ENCODE measurements at regions not wholly inside any gene's neighbourhood (a gene's known extent, or its start where the extent isn't known, plus 50 kb on each side); places are given as distances from the start of the nearest gene placed in this dataset.

- CTCF ChIA-PET (ENCODE audit: partially characterized antibody) = interaction anchor here (0.7 to 1.6 kb wide), 4 partner anchors 10 to 107 kb away, joined by 3 read pairs; no protein-coding TSS in a partner anchor
- Histone ChIP-seq H3K56ac (replicated peaks; ENCODE audit: insufficient read length, low read depth, low read length) (no peak overlapping the region), H3K4me2 (ENCODE audit: insufficient read depth in 1 of 2, low read depth in 2 of 2, low read length in 2 of 2) (peak overlapping the region in 1 of 2 experiments; percentile 22; a peak in 1 of 4 replicates), H4K20me1 (replicated peaks in 1 of 2; ENCODE audit: control insufficient read depth in 1 of 2, insufficient read depth in 2 of 2, low read length in 2 of 2) (no peaks in the 10 kb centered on the region), H2AFZ (ENCODE audit: low read length) (no peak overlapping the region), H3K4me1 (replicated peaks in 1 of 4; ENCODE audit: control insufficient read depth in 3 of 4, insufficient read depth in 4 of 4, low read length in 3 of 4) (peaks cover 0 to 2% (median 0%) of the 10 kb centered on the region in 4 experiments; a peak in 2 of 7 replicates), H3K27ac (ENCODE audit: low read depth, low read length) (no peak overlapping the region), H3K18ac (ENCODE audit: extremely low read depth, low read length) (no peak overlapping the region), H3K14ac (ENCODE audit: insufficient read length) (no peak overlapping the region), H4K5ac (ENCODE audit: insufficient read length, low read depth, low read length) (no peak overlapping the region), H3K36me3 (ENCODE audit: control insufficient read depth in 2 of 4, insufficient read depth in 4 of 4, low read length in 3 of 4) (no peaks in the 10 kb centered on the region), H3K27me3 (replicated peaks in 1 of 4; ENCODE audit: control insufficient read depth in 3 of 4, extremely low read depth in 1 of 4, insufficient read depth in 3 of 4, low read length in 3 of 4) (no peaks in the 10 kb centered on the region), H4K8ac (ENCODE audit: extremely low read depth, insufficient read depth, low read length) (no peak overlapping the region), H3K79me2 (ENCODE audit: control insufficient read depth in 1 of 2, insufficient read depth in 2 of 2, low read length in 2 of 2) (no peaks in the 10 kb centered on the region), H3K4ac (replicated peaks; ENCODE audit: insufficient read length, low read depth, low read length) (no peak overlapping the region), H3K23me2 (ENCODE audit: low read depth, low read length) (no peaks in the 10 kb centered on the region), H3K79me1 (ENCODE audit: low read depth, low read length) (no peaks in the 10 kb centered on the region), H2BK120ac (replicated peaks; ENCODE audit: low read depth, low read length) (no peak overlapping the region), H4K91ac (replicated peaks; ENCODE audit: insufficient read length, low read length) (no peak overlapping the region), H3K23ac (ENCODE audit: insufficient read length) (no peak overlapping the region), H3K9ac (replicated peaks in 1 of 4; ENCODE audit: extremely low read depth in 1 of 4, low read depth in 3 of 4, low read length in 3 of 4) (no peak overlapping the region), H3K4me3 (ENCODE audit: extremely low read depth in 1 of 4, insufficient read depth in 2 of 4, low read depth in 3 of 4, low read length in 4 of 4) (peak overlapping the region in 1 of 4 experiments; percentile 27; a peak in 1 of 8 replicates), H3K9me3 (ENCODE audit: insufficient read depth in 2 of 2, low read depth in 1 of 2, low read length in 1 of 2) (no peaks in the 10 kb centered on the region), H2BK20ac (ENCODE audit: low read length) (no peak overlapping the region), H2BK15ac (ENCODE audit: low read length) (no peak overlapping the region), H2BK12ac (ENCODE audit: low read depth, low read length) (no peak overlapping the region), H2AK5ac (ENCODE audit: low read depth, low read length) (no peak overlapping the region), H2BK5ac (ENCODE audit: low read depth, low read length) (no peak overlapping the region)
- DNase-seq (ENCODE audit: low read depth in 1 of 2, low spot score in 2 of 2) (no peak), FAIRE-seq (peak; percentile 92)
- WGBS, 2 experiments (ENCODE audit: extremely low coverage in 1 of 2, insufficient coverage in 1 of 2, insufficient read length in 1 of 2, insufficient replicate concordance in 2 of 2, low coverage in 1 of 2, low lambda C conversion rate in 2 of 2, missing lambda C conversion rate in 1 of 2) = 4% methylated on average over 1 of the region's 1 CpG; no CpG with 5 or more reads in 1 of the 2 experiments
- POLR2A ChIA-PET (ENCODE audit: partially characterized antibody) = no interaction called here
- TF ChIP-seq NRF1 (IDR thresholded peaks at IDR 0.05; ENCODE audit: low read depth, low read length) (no peak), ATF2 (IDR thresholded peaks at IDR 0.05; ENCODE audit: low read length) (no peak), POLR2A (IDR thresholded peaks at IDR 0.05; ENCODE audit: control extremely low read depth in 1 of 2, low read depth in 2 of 2, low read length in 2 of 2) (no peak), TCF12 (IDR thresholded peaks at IDR 0.05; ENCODE audit: low read depth, low read length) (no peak), RAD21 (IDR thresholded peaks at IDR 0.05 in 1 of 2, conservative IDR thresholded peaks at IDR 0.05 in 1 of 2; ENCODE audit: low read depth in 2 of 2, low read length in 2 of 2) (peak; percentile 6 to 14; a peak in 1 of 4 replicates), SP1 (IDR thresholded peaks at IDR 0.05; ENCODE audit: low read depth, low read length) (no peak), CHD1 (IDR thresholded peaks at IDR 0.05; ENCODE audit: low read depth, low read length) (no peak), RBBP5 (IDR thresholded peaks at IDR 0.05; ENCODE audit: borderline replicate concordance, low read depth, low read length) (no peak), KDM4A (IDR thresholded peaks at IDR 0.05; ENCODE audit: low read depth, low read length, severe bottlenecking) (no peak), GTF2F1 (IDR thresholded peaks at IDR 0.05; ENCODE audit: borderline replicate concordance, low read depth, low read length) (no peak), FOSL1 (IDR thresholded peaks at IDR 0.05; ENCODE audit: insufficient read depth, low read depth, low read length) (no peak), CBX5 (IDR thresholded peaks at IDR 0.05; ENCODE audit: low read depth, low read length) (no peak), ZNF274 (IDR thresholded peaks at IDR 0.05; ENCODE audit: borderline replicate concordance, extremely low read depth, low read length) (no peak), SIX5 (IDR thresholded peaks at IDR 0.05; ENCODE audit: low read depth, low read length) (no peak)
Measured at GRCh38 chr7:124635416-124635815, 130.2 kb downstream of the GPR37 start.
